ENCODE measurements at regions not wholly inside any gene's neighbourhood (a gene's known extent, or its start where the extent isn't known, plus 50 kb on each side); places are given as distances from the start of the nearest gene placed in this dataset.

- TF ChIP-seq CTCF (IDR thresholded peaks at IDR 0.05 in 4 of 5, conservative IDR thresholded peaks at IDR 0.05 in 1 of 5) (no peak), POLR2A (IDR thresholded peaks at IDR 0.05) (no peak)
Measured at GRCh38 chr1:164180824-164181223, 378.2 kb upstream of the PBX1 start.

Data from gastrocnemius medialis (tissue), 4 donors.